Hepatocyte (in vitro differentiated cells): ENCODE measurements at regions not wholly inside any gene's neighbourhood (a gene's known extent, or its start where the extent isn't known, plus 50 kb on each side); places are given as distances from the start of the nearest gene placed in this dataset.

Source experiments
- CTCF ChIP-seq: fragments of 200-600 bp; sonication (generic); IDR thresholded peaks from 2 replicates; pipeline ENCODE4 v1.5.1; 2016; ENCODE audit warnings: antibody characterized with exemption, mild to moderate bottlenecking; ENCODE audit not compliant: poor library complexity
- EZH2 ChIP-seq: fragments of 200-600 bp; sonication (generic); IDR thresholded peaks from 2 replicates; pipeline ENCODE4 v1.6.1; 2016; ENCODE audit warnings: antibody characterized with exemption, mild to moderate bottlenecking, borderline replicate concordance

- TF ChIP-seq CTCF (no peak), EZH2 (no peak)
Observed at GRCh38 chr20:7637184-7637583, 303.1 kb downstream of the HAO1 start.
